HG02981 (cell line): ENCODE measurements at regions not wholly inside any gene's neighbourhood (a gene's known extent, or its start where the extent isn't known, plus 50 kb on each side); places are given as distances from the start of the nearest gene placed in this dataset.
"Not testable (repeated sequence)": the region's sequence is repeated elsewhere in the genome, so short reads cannot be mapped to it uniquely, and the experiment has no call there.

Experiments used
- ATAC-seq: cut with Tn5 transposase; IDR thresholded peaks from one replicate; pipeline ENCODE4 v1.9.1; 2021; ENCODE audit warnings: mild to moderate bottlenecking, moderate library complexity; ENCODE audit not compliant: unreplicated experiment

GRCh38 chr9:31733166-31733565 is 651.3 kb upstream of the ACO1 start:
- ATAC-seq, result no peak

GRCh38 chr9:31736581-31737179 is 647.8 kb upstream of the ACO1 start:
- ATAC-seq, result no peak

- ATAC-seq, result no peak
Observed at GRCh38 chr9:31740705-31741104, 643.7 kb upstream of the ACO1 start.

GRCh38 chr9:31744589-31744988 is 639.9 kb upstream of the ACO1 start:
- ATAC-seq, result no peak

- ATAC-seq, result no peak
Observed at GRCh38 chr9:31745468-31745867, 639.0 kb upstream of the ACO1 start.

- ATAC-seq, result no peak
Observed at GRCh38 chr9:31745886-31746285, 638.6 kb upstream of the ACO1 start.

- ATAC-seq, result no peak
Observed at GRCh38 chr9:31753756-31754155, 630.7 kb upstream of the ACO1 start.

- ATAC-seq, result no peak
Observed at GRCh38 chr9:31759703-31760102, 624.7 kb upstream of the ACO1 start.

GRCh38 chr9:31774021-31774420 is 610.4 kb upstream of the ACO1 start:
- ATAC-seq, result not testable (repeated sequence)

- ATAC-seq, result no peak
Observed at GRCh38 chr9:31774571-31774970, 609.9 kb upstream of the ACO1 start.

GRCh38 chr9:31776471-31776870 is 608.0 kb upstream of the ACO1 start:
- ATAC-seq, result no peak

GRCh38 chr9:31783491-31783890 is 601.0 kb upstream of the ACO1 start:
- no peak for ATAC-seq

GRCh38 chr9:31790720-31791119 is 593.7 kb upstream of the ACO1 start:
- ATAC-seq, result no peak

GRCh38 chr9:31799953-31800609 is 584.4 kb upstream of the ACO1 start:
- ATAC-seq, result no peak

- no peak for ATAC-seq
Observed at GRCh38 chr9:31807574-31808256, 576.7 kb upstream of the ACO1 start.

GRCh38 chr9:31808766-31809165 is 575.7 kb upstream of the ACO1 start:
- no peak for ATAC-seq

- ATAC-seq, result no peak
Observed at GRCh38 chr9:31820426-31820825, 564.0 kb upstream of the ACO1 start.

GRCh38 chr9:31821583-31821982 is 562.9 kb upstream of the ACO1 start:
- ATAC-seq, result no peak

GRCh38 chr9:31823365-31823764 is 561.1 kb upstream of the ACO1 start:
- no peak for ATAC-seq

GRCh38 chr9:31824860-31825259 is 559.6 kb upstream of the ACO1 start:
- ATAC-seq, result no peak

GRCh38 chr9:31837211-31837610 is 547.2 kb upstream of the ACO1 start:
- ATAC-seq, result no peak

- ATAC-seq, result no peak
Observed at GRCh38 chr9:31839273-31839672, 545.2 kb upstream of the ACO1 start.
